ENCODE measurements at regions not wholly inside any gene's neighbourhood (a gene's known extent, or its start where the extent isn't known, plus 50 kb on each side); places are given as distances from the start of the nearest gene placed in this dataset.

DNA sequence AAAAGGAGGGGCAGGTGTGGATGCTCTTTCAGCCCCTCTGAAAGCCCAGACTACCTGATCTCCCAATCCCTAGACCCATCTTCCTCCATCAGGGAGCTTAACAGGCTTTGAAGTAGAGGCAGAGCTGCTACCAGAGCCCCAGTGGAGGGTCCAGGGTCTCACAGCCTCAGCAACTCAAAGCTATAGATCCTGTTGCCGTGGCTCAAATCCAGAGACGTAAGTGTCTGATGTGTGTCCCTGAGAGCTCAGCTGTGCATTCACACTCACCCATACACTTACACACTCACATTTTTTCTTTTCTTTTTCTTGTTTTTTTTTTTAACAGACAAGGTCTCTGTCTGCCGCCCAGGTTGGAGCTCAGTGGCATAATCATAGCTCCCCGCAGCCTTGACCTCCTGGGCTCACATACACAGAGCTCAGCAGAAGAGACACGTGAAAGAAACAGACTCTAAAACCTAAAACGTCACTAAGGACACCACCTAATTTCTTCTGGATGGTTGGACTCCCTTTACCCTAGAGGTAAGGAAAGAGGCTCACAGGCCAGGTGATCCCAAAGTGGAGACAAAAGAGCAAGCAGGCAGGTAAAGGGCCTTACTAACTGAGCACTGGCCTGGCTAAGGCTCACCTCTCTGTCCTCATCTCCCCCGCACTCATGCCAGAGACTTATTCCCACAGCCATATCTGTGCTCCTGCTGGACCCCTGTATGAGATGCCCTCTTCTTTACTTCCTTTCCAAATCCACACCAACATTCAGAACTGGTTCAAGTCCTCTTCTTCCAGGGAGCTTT, 80.7 kb downstream of the SCN11A start:
- H4K91ac ChIP-seq (ENCODE audit: low read depth, low read length): no peak overlapping the region

DNA sequence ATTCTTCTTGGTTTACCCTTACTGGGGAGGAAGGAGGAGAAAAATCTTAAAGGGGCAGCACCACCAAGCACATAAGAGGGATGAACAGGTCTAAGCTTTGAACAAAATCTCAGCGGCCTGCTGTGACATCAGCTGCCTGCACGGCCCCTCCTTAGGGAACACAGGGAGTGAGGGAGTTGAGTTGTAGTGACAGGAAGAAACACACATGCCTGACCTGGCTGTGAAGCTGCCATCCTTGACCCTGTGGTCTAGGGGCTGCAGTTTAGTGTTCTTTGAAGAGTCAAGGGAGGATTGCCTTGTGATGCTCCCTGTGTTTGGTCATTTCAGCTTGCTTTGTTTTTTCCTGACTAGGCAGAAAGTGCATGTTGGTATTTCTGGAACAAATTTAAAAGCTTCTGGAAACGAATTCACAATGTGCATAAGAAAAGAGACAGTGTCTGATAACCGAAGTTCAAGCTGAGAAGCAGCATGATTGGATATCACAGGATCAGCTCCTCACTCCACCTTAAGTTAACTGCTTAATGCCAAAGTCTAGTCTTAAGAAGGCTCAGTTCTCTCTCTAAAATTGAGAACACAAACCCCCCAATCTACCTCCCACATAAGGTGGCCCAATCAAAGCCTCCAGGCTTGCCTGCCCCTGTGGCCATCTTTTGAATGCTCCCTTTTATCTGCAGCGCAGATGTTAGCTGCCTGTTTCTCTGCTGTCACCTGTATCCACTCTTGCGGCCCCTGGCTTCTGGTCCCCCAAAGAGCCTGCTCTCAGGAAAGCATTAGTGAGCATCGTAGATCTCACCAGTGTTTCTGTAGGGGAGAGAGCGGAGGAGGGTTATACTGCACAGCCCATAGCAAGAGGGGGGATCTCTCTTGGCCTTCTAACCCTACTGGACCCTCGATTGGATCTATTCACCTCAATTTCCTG, 82.2 kb downstream of the SCN11A start:
- no peak overlapping the region for H3K27ac ChIP-seq (ENCODE audit: low read depth, low read length)
- H3K9ac ChIP-seq (ENCODE audit: low read length): no peak overlapping the region
- H3K79me2 ChIP-seq (ENCODE audit: control insufficient read depth, insufficient read depth, low read length, poor library complexity): no peaks in the 10 kb centered on the region
- no peak overlapping the region for H2AK5ac ChIP-seq (ENCODE audit: low read length)
- H3K14ac ChIP-seq (ENCODE audit: low read length): no peak overlapping the region
- H4K12ac ChIP-seq (ENCODE audit: low read depth, low read length): no peak overlapping the region
- no CpG with 5 or more reads among the region's 9 CpGs for whole genome bisulfite sequencing (ENCODE audit: extremely low coverage, insufficient coverage, insufficient read length)
- no peaks in the 10 kb centered on the region for H3K9me3 ChIP-seq (ENCODE audit: insufficient read depth, low read depth, low read length)
- DNase-seq: no peak
- no peak overlapping the region for H2BK12ac ChIP-seq (ENCODE audit: low read length)
- no peak overlapping the region for H3K4me3 ChIP-seq (ENCODE audit: low read depth, low read length)
- H2AFZ ChIP-seq (ENCODE audit: insufficient read depth, low read length, poor library complexity): no peak overlapping the region
- no peak overlapping the region for H4K91ac ChIP-seq (ENCODE audit: low read depth, low read length)
- no peak overlapping the region for H3K23ac ChIP-seq (ENCODE audit: low read length)
- no peak overlapping the region for H4K8ac ChIP-seq (ENCODE audit: low read depth, low read length)
- H2BK120ac ChIP-seq (ENCODE audit: insufficient read depth, low read length, poor library complexity): no peak overlapping the region
- H3K18ac ChIP-seq (ENCODE audit: low read length): no peak overlapping the region
- H3K4me2 ChIP-seq (ENCODE audit: low read length): no peak overlapping the region
- no peaks in the 10 kb centered on the region for H3K4me1 ChIP-seq (ENCODE audit: control insufficient read depth in 1 of 2, insufficient read depth in 2 of 2, low read length in 2 of 2)
- H3K27me3 ChIP-seq (ENCODE audit: insufficient read depth, low read length): no peaks in the 10 kb centered on the region
- no peaks in the 10 kb centered on the region for H3K79me1 ChIP-seq (ENCODE audit: low read length)
- no peaks in the 10 kb centered on the region for H3K36me3 ChIP-seq (ENCODE audit: control insufficient read depth in 1 of 2, insufficient read depth in 2 of 2, low read length in 2 of 2)
- H2BK5ac ChIP-seq (ENCODE audit: low read depth, low read length, poor library complexity): no peak overlapping the region
- no peak overlapping the region for H3K4ac ChIP-seq (ENCODE audit: low read depth, low read length)

More for the DNA sequence above, 80.7 kb downstream of the SCN11A start:
- no peak overlapping the region for H3K23ac ChIP-seq (ENCODE audit: low read length)
- no peak overlapping the region for H2AK5ac ChIP-seq (ENCODE audit: low read length)
- DNase-seq: no peak
- no peak overlapping the region for H2BK5ac ChIP-seq (ENCODE audit: low read depth, low read length, poor library complexity)
- no CpG with 5 or more reads among the region's 7 CpGs for WGBS (ENCODE audit: extremely low coverage, insufficient coverage, insufficient read length)
- H3K18ac ChIP-seq (ENCODE audit: low read length): no peak overlapping the region
- no peaks in the 10 kb centered on the region for H3K79me2 ChIP-seq (ENCODE audit: control insufficient read depth, insufficient read depth, low read length, poor library complexity)
- no peak overlapping the region for H3K4me2 ChIP-seq (ENCODE audit: low read length)
- no peak overlapping the region for H4K8ac ChIP-seq (ENCODE audit: low read depth, low read length)
- H3K27ac ChIP-seq (ENCODE audit: low read depth, low read length): no peak overlapping the region
- no peak overlapping the region for H2BK12ac ChIP-seq (ENCODE audit: low read length)
- no peak overlapping the region for H2BK120ac ChIP-seq (ENCODE audit: insufficient read depth, low read length, poor library complexity)
- H3K27me3 ChIP-seq (ENCODE audit: insufficient read depth, low read length): no peaks in the 10 kb centered on the region
- H3K9me3 ChIP-seq (ENCODE audit: insufficient read depth, low read depth, low read length): no peaks in the 10 kb centered on the region
- no peak overlapping the region for H3K9ac ChIP-seq (ENCODE audit: low read length)
- H3K36me3 ChIP-seq (ENCODE audit: control insufficient read depth in 1 of 2, insufficient read depth in 2 of 2, low read length in 2 of 2): no peaks in the 10 kb centered on the region
- H3K4me3 ChIP-seq (ENCODE audit: low read depth, low read length): no peak overlapping the region
- H2AFZ ChIP-seq (ENCODE audit: insufficient read depth, low read length, poor library complexity): no peak overlapping the region
- no peak overlapping the region for H3K14ac ChIP-seq (ENCODE audit: low read length)
- no peaks in the 10 kb centered on the region for H3K4me1 ChIP-seq (ENCODE audit: control insufficient read depth in 1 of 2, insufficient read depth in 2 of 2, low read length in 2 of 2)
- no peak overlapping the region for H3K4ac ChIP-seq (ENCODE audit: low read depth, low read length)
- no peak overlapping the region for H4K12ac ChIP-seq (ENCODE audit: low read depth, low read length)
- H3K79me1 ChIP-seq (ENCODE audit: low read length): no peaks in the 10 kb centered on the region

GRCh38 chr3:38968891-38969290, 82.9 kb downstream of the SCN11A start:
- Histone ChIP-seq H4K12ac (ENCODE audit: low read depth, low read length) (no peak overlapping the region), H2AFZ (ENCODE audit: insufficient read depth, low read length, poor library complexity) (no peak overlapping the region), H3K27me3 (ENCODE audit: insufficient read depth, low read length) (no peaks in the 10 kb centered on the region), H3K4me2 (ENCODE audit: low read length) (no peak overlapping the region), H4K91ac (ENCODE audit: low read depth, low read length) (no peak overlapping the region), H3K4ac (ENCODE audit: low read depth, low read length) (no peak overlapping the region), H2BK120ac (ENCODE audit: insufficient read depth, low read length, poor library complexity) (no peak overlapping the region), H3K4me3 (ENCODE audit: low read depth, low read length) (no peak overlapping the region), H2AK5ac (ENCODE audit: low read length) (no peak overlapping the region), H3K23ac (ENCODE audit: low read length) (no peak overlapping the region), H3K4me1 (ENCODE audit: control insufficient read depth in 1 of 2, insufficient read depth in 2 of 2, low read length in 2 of 2) (no peaks in the 10 kb centered on the region), H3K27ac (ENCODE audit: low read depth, low read length) (no peak overlapping the region), H2BK12ac (ENCODE audit: low read length) (no peak overlapping the region), H3K79me2 (ENCODE audit: control insufficient read depth, insufficient read depth, low read length, poor library complexity) (no peaks in the 10 kb centered on the region), H3K14ac (ENCODE audit: low read length) (no peak overlapping the region), H3K79me1 (ENCODE audit: low read length) (no peaks in the 10 kb centered on the region), H4K8ac (ENCODE audit: low read depth, low read length) (no peak overlapping the region), H2BK5ac (ENCODE audit: low read depth, low read length, poor library complexity) (no peak overlapping the region), H3K9me3 (ENCODE audit: insufficient read depth, low read depth, low read length) (no peaks in the 10 kb centered on the region), H3K9ac (ENCODE audit: low read length) (no peak overlapping the region), H3K36me3 (ENCODE audit: control insufficient read depth in 1 of 2, insufficient read depth in 2 of 2, low read length in 2 of 2) (no peaks in the 10 kb centered on the region), H3K18ac (ENCODE audit: low read length) (no peak overlapping the region)
- no CpG with 5 or more reads among the region's 2 CpGs for WGBS (ENCODE audit: extremely low coverage, insufficient coverage, insufficient read length)
- DNase-seq: no peak

DNA sequence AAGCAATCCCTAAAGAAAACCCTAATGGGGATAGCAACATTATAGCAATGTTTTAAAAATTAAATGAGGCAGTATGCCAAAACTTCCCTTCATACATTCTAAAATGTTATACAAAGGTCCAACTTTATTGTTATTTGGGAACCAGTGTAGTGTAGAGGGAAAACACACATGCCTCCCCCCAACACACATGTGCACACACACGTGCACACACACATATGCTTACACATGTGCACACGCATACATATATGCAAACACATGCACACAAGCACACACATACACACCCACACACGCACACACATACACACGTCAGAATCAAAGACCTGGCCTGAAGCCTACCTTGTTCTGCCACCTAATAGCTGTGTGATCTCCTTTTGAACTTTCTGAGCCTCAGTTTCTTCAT, 83.3 kb downstream of the SCN11A start:
- Histone ChIP-seq H3K18ac (ENCODE audit: low read length) (no peak overlapping the region), H3K23ac (ENCODE audit: low read length) (no peak overlapping the region), H4K8ac (ENCODE audit: low read depth, low read length) (no peak overlapping the region), H3K4ac (ENCODE audit: low read depth, low read length) (no peak overlapping the region), H3K79me2 (ENCODE audit: control insufficient read depth, insufficient read depth, low read length, poor library complexity) (no peaks in the 10 kb centered on the region), H2BK12ac (ENCODE audit: low read length) (no peak overlapping the region), H3K27ac (ENCODE audit: low read depth, low read length) (no peak overlapping the region), H3K27me3 (ENCODE audit: insufficient read depth, low read length) (no peaks in the 10 kb centered on the region), H2BK120ac (ENCODE audit: insufficient read depth, low read length, poor library complexity) (no peak overlapping the region), H3K36me3 (ENCODE audit: control insufficient read depth in 1 of 2, insufficient read depth in 2 of 2, low read length in 2 of 2) (no peaks in the 10 kb centered on the region), H3K4me3 (ENCODE audit: low read depth, low read length) (no peak overlapping the region), H3K14ac (ENCODE audit: low read length) (no peak overlapping the region), H3K9me3 (ENCODE audit: insufficient read depth, low read depth, low read length) (no peaks in the 10 kb centered on the region), H2BK5ac (ENCODE audit: low read depth, low read length, poor library complexity) (no peak overlapping the region), H4K12ac (ENCODE audit: low read depth, low read length) (no peak overlapping the region), H3K79me1 (ENCODE audit: low read length) (no peaks in the 10 kb centered on the region), H2AFZ (ENCODE audit: insufficient read depth, low read length, poor library complexity) (no peak overlapping the region), H2AK5ac (ENCODE audit: low read length) (no peak overlapping the region), H3K4me1 (ENCODE audit: control insufficient read depth in 1 of 2, insufficient read depth in 2 of 2, low read length in 2 of 2) (no peaks in the 10 kb centered on the region), H4K91ac (ENCODE audit: low read depth, low read length) (no peak overlapping the region), H3K9ac (ENCODE audit: low read length) (no peak overlapping the region), H3K4me2 (ENCODE audit: low read length) (no peak overlapping the region)
- no CpG with 5 or more reads among the region's 4 CpGs for WGBS (ENCODE audit: extremely low coverage, insufficient coverage, insufficient read length)
- DNase-seq: no peak

Measured in trophoblast cell (in vitro differentiated cells and primary cell).